HG02623 (cell line): ENCODE measurements at regions not wholly inside any gene's neighbourhood (a gene's known extent, or its start where the extent isn't known, plus 50 kb on each side); places are given as distances from the start of the nearest gene placed in this dataset.
"Not testable (repeated sequence)": the region's sequence is repeated elsewhere in the genome, so short reads cannot be mapped to it uniquely, and the experiment has no call there.

Experiments
- ATAC-seq: cut with Tn5 transposase; IDR thresholded peaks from one replicate; pipeline ENCODE4 v1.9.1; 2021; ENCODE audit warnings: moderate library complexity; ENCODE audit not compliant: unreplicated experiment

- no peak for ATAC-seq
Measured at GRCh38 chr4:107470173-107470572, 249.9 kb downstream of the PAPSS1 start.

DNA sequence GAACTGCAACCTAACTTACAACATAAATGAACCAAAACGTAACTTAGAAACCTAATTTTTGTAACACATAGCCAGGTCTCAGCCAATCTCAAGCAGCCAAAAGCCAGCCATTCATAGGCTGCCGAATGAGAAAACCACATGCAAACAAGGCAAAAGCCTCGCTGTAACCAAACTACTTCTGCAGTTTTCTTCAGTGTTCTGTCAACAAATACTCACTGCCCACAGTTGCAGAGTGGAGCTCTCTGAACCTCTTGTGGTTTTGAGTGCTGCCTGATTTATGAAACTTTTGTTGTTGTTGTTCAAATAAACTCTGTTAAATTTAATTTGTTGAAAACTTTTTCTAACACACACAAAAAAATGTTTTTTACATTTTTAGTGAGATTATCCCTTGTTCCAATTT, 251.2 kb downstream of the PAPSS1 start:
- ATAC-seq = no peak

DNA sequence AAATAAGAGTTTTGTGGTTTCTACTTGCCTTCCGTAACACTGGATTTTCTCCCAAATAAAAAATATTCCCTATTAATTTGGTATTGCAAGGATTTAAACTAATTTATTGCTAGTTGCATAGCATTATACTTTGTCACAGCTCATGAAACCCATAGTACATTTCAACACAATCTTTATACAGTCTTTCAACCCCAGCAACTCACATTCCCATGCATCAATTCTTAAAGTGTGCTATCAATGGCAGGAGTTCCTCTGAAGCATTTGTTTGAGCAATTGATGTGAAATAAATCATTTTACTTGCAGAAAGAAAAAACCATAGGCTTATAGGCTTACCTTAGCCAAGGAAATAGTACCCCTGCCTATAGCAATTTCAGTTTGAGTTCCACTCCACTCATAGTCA, 251.9 kb downstream of the PAPSS1 start:
- no peak for ATAC-seq

GRCh38 chr4:107467461-107467860, 252.6 kb downstream of the PAPSS1 start:
- no peak for ATAC-seq

- no peak for ATAC-seq
Measured at GRCh38 chr4:107458194-107458593, 261.8 kb downstream of the PAPSS1 start.

DNA sequence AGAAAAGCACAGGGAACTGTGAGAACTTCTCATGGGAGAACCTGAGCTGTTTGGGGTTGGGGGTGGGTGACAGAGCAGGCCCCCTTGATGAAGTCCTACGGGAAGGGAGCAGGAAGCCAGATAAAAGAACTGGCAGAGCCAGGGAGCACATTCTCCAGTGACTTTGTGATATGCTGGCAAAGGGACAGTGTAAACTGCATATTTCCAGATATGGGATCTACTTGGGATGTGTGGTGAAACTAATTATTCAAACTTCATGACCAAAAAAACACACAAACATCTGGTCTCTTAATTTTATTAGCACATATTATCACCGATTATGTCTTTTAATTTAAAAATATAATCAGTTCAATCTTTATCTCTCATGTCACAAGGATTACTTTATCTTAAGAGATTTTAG, 266.0 kb downstream of the PAPSS1 start:
- no peak for ATAC-seq

DNA sequence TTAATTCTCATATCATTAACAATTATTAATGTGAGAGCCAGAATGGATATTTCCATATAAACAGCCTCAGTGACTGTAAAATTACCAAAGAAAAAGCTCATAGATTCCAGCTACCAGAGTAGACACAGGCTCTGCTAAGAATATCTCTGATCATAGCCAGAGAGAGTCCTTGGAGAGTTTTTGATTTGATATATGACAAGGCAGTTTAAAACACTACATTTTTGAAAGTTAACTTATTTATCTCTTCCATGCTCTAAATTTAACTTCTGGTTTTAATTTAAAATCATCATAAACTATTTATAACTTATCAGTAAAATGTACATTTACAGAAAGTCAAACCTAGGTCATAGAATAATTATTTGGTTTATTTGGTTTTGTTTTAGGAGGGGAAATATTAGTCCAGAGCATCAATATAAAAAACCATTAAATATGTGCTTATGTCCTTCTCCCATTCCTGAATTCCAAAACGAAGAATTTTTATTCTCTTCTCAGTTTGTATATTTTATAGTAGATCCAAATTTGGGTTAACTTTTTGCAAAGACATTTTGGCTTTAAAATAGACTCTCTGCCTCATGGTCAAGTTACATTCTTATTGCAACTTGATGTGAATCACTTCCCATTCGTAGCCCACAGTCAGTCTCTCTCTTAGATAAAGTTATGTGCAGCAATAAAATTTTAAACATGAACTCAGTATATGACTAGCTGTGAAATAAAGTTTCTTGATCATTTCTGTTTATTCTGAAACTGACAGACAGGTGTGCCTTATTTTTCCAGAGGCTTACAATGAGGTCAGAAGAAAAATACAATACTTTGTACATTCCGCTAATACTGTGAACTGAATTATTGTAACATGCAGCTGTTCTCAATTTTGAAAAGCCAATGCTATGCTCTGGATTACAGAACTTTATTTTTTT, 267.1 kb downstream of the PAPSS1 start:
- no peak for ATAC-seq

- ATAC-seq = no peak
Measured at GRCh38 chr4:107449611-107450369, 270.2 kb downstream of the PAPSS1 start.

DNA sequence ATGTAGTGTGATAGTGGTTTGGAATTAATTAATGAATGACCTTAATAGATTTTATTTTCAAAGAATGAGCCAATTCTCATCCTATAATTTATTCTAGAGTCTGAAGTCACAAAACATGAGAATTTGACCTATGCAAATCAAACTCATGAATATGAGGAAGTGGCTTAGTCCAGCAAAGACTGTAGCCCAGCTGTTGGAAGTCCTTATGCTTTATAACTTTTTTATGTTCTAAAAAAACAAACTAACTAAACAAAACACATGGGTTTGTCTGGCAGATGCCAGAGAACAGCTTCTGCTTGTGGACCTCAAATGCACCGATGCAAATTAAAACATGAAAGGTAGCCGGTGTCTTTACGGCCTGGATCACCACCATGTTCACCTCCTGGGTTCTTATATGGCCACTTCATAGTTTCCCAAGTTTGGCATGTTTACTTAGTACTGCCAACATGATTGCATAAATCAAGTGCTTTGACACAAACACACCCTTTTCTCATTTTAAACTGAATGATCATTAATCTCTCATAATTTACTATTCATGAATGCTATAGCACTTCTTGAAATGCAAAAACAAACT, 277.4 kb downstream of the PAPSS1 start:
- no peak for ATAC-seq

GRCh38 chr4:107439401-107439800, 280.6 kb downstream of the PAPSS1 start:
- no peak for ATAC-seq

- not testable (repeated sequence) for ATAC-seq
Measured at GRCh38 chr4:107436471-107436870, 283.6 kb downstream of the PAPSS1 start.

DNA sequence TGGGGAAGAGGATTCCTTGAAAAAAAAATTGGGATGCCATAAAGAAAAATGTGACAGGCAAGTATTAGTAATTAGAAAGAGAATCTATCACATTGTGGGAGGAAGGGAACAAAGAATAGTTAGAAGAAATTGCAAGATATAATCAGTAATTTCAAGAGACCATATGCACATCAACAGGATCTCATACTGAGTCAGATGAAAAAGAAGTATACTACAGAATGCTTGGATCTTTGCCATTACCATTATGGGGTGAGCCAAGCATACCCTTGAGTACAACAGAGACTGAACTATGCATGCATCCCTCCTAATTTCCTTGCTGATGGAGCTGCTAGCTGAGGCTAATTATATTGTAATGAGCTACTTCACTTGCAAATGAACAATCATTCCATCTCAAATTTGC, 287.6 kb downstream of the PAPSS1 start:
- no peak for ATAC-seq

DNA sequence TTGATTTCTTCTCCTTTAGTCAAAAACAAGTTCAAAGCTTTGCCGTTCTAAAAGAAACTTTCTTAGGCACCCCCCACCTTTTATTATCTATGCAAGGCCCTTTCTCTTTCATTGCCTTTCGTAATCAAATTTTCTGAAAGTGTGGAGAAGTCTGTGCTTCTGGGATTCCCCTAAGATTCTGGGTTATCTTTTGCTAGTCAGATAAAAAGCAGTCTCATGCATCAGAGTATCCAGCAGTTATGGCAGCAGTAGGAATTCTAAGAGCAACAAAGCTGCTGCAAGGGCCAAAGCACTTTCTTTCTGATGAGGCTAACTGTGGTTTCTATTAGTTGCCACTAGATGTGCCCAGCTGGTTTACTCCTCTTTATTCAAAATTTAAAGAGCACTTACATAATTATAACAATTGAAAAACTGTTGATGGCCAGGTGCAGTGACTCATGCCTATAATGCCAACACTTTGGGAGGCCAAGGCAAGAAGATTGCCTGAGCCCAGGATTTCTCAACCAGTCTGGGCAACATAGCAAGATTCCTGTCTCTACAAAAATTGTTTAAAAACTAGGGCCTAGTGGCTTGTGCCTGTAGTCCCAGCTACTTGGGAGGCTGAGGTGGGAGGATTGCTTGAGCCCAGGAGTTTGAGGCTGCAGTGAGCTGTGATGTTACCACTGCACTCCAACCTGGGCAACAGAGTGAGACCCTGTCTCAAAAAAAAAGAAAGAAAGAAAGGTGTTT, 296.2 kb downstream of the PAPSS1 start:
- no peak for ATAC-seq

GRCh38 chr4:107419536-107419935, 300.5 kb downstream of the PAPSS1 start:
- not testable (repeated sequence) for ATAC-seq

- no peak for ATAC-seq
Measured at GRCh38 chr4:107419052-107419451, 301.0 kb downstream of the PAPSS1 start.

DNA sequence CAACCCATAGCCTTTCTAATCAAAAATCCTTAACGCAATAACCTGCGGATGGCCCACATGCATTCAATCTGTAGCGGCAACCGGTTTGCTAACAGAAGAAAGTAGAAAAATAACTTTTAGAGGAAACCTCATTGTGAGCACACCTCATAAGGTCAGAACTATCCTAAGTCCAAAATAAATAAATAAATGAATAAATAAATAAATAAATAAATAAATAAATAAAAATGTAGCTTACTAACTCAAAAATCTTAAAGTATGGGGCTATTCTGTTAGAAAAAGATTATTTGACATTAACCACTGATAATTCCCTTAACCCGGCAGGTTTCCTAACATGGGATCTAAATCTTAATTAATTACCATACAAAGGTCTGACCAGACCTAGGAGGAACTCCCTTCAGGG, 304.5 kb downstream of the PAPSS1 start:
- ATAC-seq = not testable (repeated sequence)

- not testable (repeated sequence) for ATAC-seq
Measured at GRCh38 chr4:107409872-107410271, 310.2 kb downstream of the PAPSS1 start.

GRCh38 chr4:107408968-107409367, 311.1 kb downstream of the PAPSS1 start:
- no peak for ATAC-seq

DNA sequence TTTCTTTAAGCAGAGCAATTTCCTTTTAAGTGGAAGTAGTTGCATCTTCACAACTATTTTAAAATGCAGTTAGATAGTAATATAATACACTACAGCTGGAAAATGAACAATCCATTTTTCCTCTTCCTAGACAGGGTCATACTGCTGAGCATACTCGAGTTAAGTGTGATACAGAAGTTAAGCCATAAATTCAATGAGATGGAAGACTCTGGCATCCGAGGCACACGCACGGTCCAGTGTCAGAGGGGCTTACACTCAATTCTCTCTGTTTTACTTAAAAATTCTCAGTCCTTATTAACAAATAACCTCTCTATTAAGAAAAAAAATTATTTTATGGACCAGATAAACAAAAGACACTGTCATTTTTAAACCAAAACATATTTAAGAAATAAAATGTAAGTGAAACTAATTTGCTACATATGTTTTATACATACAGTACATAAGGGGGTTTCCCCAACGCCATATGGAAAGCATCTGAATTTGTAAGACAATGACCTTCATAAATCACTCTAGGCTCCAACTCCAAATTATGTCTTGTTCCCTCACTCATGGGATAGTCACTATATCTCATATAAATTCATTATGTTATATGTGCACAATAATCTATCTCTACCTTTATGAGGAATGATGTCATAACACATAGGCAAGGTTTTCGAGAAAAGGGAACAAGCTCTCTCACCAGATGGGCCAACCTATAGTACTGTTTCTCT, 315.3 kb downstream of the PAPSS1 start:
- ATAC-seq = no peak

DNA sequence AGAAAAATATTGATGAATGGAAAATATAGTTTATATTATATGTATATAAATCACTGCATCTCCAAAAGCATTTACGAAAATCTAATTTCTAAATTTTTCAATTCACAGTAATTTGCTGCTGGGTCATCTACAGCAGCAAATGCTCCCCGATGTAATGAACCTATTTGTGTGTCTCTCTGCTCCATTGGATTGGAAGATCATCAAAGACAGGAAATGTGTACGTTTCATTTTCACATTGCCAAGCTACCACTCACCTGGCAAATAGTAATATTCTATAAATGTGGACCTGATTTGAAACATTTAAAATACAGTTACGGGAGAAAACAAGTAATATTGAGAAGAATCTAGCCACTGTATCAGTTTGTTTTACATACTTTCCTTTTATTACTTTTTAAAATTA, 317.7 kb downstream of the PAPSS1 start:
- no peak for ATAC-seq
